NCI-H2107 treated with DMSO at 0.1 percent for 48 hours (cell line): ENCODE measurements at regions not wholly inside any gene's neighbourhood (a gene's known extent, or its start where the extent isn't known, plus 50 kb on each side); places are given as distances from the start of the nearest gene placed in this dataset.
"Not testable (repeated sequence)": the region's sequence is repeated elsewhere in the genome, so short reads cannot be mapped to it uniquely, and the experiment has no call there.

Source experiments
- DNase-seq: peaks from one replicate; lab custom pipeline; 2025; ENCODE audit not compliant: unreplicated experiment; lab: John Stamatoyannopoulos, UW

- DNase-seq = no peak
Observed at GRCh38 chr10:25797888-25798429, 136.1 kb upstream of the MYO3A start.

DNA sequence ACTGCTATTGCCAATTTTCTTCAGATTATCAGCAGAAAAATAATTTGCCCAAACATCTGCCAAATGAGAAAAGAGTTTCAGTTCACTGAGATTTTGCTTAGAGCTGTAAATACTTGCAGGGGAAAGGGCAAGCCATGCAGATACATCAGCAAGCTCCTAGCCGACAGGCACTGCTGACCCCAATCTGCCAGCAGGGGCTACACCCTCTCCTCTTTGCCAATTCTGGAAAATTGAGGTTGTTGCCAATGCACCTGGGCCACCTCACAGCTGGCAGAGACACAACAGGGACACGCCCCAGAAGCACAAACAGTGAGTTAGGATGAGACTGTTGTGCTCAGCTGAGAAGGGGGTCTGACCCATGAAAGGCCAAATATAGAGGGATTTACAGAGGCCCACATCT, 129.5 kb upstream of the MYO3A start:
- no peak for DNase-seq

DNA sequence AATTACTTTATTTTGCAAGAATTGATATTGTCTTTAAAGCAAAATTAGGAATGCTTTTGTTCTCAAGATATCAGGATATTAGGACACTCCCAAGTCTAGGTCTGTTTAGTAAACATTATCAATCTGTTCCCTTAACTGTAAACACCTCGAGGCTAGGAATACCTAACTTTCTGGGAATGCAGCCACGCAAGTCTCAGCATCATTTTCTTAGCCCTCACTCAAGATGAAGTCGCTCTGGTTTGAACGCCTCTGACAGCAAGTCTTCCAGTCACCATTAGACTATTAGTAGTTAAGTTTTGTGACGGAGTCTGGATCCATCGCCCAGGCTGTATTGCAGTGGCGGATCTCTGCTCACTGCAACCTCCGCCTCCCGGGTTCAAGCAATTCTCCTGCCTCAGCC, 128.0 kb upstream of the MYO3A start:
- no peak for DNase-seq

GRCh38 chr10:25808372-25808771, 125.7 kb upstream of the MYO3A start:
- no peak for DNase-seq

GRCh38 chr10:25811052-25811685, 122.9 kb upstream of the MYO3A start:
- DNase-seq = no peak

DNA sequence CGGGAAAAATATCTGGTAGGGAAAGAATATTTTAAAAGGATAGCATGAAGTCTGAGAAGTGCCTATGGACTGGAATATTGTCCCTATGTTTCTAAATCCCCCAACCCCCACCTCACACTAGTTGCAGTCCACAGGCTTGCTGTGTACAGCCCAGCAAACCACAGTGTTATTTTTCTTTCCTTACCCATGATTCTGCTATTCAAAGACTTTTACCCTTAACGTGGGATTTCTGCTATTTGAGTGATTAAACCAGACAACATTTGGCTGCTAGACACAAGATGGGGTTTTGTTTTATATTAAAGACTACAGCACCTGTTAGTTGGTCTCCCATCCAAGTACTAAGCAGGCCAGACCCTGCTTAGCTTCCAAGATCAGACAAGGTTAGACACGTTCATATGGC, 120.5 kb upstream of the MYO3A start:
- no peak for DNase-seq

DNA sequence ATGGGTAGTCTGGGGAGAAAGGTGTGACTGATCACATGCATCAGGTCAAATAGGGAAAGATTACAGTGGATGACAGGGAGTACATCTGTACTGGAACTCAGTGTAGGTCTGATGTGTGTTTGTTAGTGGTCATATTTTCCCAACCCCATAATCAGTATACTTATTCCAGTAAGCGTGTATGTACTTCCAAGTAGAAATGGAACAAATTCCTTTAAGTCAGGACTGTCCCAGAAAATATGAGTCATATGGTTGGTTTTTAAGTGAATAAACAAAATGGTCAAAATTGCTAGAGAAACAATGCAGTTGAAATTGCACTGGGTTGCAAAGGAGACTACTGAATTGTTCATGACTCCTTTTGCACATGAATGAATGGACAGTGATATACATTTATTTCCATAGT, 118.8 kb upstream of the MYO3A start:
- no peak for DNase-seq

GRCh38 chr10:25815999-25816768, 117.8 kb upstream of the MYO3A start:
- no peak for DNase-seq

DNA sequence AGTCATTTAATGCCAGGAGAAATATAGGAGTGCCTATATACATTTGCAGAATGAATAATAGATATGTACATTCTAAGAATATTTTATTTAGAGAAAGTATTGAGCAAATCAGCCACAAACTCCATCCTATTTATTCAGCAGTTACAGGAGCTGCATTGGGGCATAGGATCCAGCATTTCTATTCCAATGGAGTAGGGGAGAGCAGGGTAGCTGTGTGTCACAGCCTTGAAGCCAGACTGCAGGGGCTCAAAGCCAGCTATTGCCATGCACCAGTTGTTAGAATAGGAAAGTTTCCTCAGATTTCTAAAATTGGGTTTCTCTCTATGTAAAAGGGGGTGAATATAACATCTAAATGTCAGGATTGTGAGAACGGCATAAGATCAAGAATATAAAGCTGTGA, 116.8 kb upstream of the MYO3A start:
- no peak for DNase-seq

DNA sequence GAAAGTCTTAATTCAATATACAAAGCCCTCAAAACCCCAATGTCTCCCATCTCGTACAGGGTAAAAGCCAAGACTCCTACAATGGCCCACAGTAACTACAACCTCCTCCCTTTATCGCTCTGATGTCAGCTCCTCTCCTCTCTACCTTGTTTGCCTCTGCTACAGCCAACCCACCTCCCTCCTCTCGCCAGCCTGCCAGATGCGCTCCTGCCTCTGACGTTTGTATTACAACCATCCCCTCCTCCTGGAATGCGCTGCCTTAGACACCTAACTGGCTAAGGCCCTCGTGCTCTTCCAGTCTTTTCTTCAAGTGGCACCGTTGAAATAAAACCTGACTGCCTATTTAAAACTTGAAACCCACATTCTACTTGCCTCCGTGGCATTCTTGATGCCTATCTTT, 115.3 kb upstream of the MYO3A start:
- no peak for DNase-seq

DNA sequence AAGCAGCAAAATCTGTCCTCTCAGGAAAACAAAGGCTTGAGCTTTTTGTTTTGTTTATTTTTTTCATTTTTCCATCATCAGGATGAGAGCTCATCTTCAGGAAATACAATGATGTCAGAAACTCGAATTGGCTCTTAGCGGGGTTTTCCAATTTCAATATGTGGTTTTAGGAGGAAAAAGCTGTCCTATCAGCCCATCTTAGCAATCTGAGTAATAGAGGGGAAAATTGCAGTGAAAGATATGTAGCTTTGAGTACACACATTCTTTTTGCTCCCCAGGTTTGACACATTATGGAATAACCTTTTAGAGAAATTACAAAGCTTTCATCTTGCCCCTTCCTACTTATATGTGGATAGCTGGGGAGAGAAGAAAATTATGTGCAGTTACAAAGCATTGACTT, 113.6 kb upstream of the MYO3A start:
- no peak for DNase-seq

DNA sequence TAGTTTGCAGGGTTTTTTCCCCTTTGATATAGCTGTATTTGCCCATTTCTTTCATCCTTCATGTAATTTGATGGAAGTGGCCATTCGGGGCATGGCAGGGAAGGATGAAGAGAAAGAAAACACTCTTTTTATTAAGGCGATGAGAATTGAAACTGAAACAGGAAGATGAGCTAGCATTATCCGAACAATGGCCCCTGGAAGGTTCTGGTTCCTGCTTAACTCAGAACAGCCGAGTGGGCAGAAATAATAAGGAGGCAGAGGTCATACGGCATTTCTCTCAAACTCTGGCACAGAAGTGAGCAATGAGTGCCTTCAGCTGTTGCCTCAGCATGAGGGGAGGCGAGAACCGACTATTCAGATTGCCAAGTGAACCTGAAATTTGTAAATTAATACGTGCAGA, 113.2 kb upstream of the MYO3A start:
- no peak for DNase-seq

- no peak for DNase-seq
Observed at GRCh38 chr10:25824050-25824449, 110.0 kb upstream of the MYO3A start.

DNA sequence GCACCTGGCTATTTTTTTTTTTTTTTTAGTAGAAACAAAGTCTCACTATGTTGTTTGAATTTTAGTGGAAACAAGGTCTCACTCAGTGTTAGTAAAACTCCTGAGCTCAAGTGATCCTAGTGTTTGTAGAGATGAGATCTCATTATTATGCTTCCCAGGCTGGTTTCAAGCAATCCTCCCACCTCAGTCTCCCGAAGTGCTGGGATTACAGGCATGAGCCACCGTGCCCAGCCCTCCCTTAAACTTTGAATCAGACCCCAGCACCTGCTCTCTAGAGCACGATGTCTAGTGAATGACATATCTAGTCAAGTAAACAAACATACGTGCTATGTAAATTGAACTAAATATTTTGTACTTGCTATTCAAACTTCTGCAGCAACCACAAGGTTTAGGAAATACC, 105.6 kb upstream of the MYO3A start:
- DNase-seq = peak; percentile 3

GRCh38 chr10:25831080-25831479, 102.9 kb upstream of the MYO3A start:
- DNase-seq = no peak

- DNase-seq = no peak
Observed at GRCh38 chr10:25839683-25840082, 94.3 kb upstream of the MYO3A start.

GRCh38 chr10:25840875-25841274, 93.2 kb upstream of the MYO3A start:
- DNase-seq = not testable (repeated sequence)

- DNase-seq = no peak
Observed at GRCh38 chr10:25842146-25842545, 91.9 kb upstream of the MYO3A start.

- no peak for DNase-seq
Observed at GRCh38 chr10:25843551-25844170, 90.4 kb upstream of the MYO3A start.

DNA sequence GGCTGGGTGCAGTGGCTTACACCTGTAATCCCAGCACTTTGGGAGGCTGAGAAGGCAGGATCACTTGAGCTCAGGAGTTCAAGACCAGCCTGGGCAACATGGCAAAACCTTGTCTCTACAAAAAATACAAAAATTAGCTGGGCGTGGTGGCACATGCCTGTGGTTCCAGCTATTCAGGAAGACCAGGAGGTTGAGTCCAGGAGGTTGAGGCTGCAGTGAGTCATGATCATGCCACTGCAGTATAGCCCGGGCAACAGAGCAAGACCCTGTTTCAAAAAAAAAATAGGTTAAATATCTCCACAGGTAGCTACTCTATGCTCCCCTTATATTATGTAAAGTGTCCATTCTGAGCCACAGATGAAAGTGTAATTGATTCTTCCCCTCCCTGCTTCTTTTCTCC, 89.3 kb upstream of the MYO3A start:
- not testable (repeated sequence) for DNase-seq

GRCh38 chr10:25849268-25849667, 84.8 kb upstream of the MYO3A start:
- DNase-seq = no peak

GRCh38 chr10:25849988-25850387, 84.0 kb upstream of the MYO3A start:
- no peak for DNase-seq
